ENCODE measurements at regions not wholly inside any gene's neighbourhood (a gene's known extent, or its start where the extent isn't known, plus 50 kb on each side); places are given as distances from the start of the nearest gene placed in this dataset.

DNA sequence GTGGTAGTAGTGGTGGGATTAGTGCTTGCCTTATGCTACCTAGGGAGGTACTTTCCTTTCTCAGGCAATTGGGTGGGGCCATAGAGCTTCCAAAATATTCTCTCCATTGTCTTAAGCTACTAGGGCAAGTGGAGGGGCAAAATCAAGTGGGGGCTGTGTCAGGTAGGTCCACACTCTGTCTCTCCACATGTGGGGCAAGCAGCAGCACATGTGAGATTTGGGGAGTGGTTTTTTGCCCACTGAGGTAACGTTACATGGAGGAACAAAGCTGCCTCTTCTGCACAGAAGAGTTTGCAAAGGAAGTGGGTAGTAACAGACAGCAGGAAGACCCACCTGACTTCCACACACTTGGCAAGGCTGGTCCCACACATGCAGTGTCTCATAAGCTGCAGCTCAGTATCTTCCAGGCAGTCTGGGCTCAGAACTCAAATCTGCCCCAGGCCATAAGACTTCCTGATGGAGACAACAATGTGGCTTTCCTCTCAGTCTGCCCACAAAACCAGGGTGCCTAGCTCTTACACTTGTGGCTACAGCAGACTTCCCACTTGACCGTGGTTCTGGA lies 1581.5 kb upstream of the PCDH20 start:
- DNase-seq (ENCODE audit: low spot score) = no peak

DNA sequence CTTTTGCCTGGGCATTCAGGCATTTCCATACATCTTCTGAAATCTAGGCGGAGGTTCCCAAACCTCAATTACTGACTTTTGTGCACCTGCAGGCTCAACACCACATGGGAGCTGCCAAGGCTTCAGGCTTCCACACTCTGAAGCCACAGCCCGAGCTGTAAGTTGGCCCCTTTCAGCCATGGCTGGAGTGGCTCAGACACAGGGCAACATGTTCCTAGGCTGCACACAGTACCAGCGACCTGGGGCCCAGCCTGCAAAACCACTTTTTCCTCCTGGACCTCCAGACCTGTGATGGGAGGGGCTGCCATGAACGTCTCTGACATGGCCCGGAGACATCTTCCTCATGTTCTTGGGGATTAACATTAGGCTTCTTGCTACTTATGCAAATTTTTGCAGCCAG lies 1558.2 kb upstream of the PCDH20 start:
- no peak for DNase-seq (ENCODE audit: low spot score)

DNA sequence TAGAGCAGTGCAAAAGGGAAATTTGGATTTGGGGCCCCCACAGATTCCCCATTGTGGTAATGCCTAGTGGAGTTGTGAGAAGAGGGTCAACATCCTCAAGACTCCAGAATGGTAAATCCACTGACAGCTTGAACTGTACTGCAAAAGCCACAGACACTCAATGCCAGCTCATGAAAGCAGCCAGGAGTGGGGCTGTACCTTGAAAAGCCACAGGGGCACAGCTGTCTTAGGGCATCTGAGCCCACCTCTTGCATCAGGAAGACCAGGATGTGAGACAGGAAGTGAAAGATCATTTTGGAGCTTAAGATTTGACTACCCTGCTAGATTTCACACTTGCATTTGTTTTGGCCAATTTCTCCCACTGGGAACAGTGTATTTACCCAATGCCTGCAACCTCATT lies 1548.9 kb upstream of the PCDH20 start:
- no peak for DNase-seq (ENCODE audit: low spot score)

DNA sequence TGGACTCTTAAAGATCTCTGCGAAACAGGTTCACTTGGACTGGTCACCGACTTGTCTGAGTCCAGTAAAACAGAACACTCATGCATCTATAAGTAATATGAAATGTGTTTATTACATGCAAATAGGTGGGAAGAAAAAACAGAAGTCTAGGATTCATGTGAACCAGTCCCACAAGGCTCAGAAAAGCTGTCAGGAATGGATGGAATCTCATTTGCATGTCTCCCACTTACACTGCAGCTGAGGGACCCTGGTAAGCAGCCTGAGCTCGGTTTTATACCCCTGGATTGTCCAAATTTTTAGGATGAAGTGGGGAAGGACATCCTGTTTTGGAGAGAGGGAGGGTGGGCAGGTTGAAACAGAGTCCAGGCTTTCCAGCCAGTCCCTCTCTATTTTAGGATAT lies 1545.1 kb upstream of the PCDH20 start:
- no peak for DNase-seq (ENCODE audit: low spot score)

DNA sequence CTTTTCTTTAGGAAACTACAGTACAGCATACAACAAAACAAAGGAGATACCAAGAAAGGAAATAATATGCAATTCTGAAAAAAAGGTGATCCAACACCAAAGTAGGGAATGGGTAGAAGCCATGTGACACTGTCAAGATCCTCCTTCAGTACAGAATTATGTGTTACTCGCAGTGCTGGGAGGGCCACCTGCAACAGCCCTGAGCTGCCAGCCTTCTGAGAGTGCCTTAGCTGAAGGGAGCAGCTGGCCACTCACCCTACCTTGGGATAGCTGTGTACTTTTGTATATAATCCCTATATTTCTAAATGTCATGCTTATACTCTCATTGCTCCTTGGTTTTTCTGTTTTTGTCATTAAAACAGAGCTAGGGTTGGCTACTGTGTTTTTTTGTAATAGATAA lies 1518.2 kb upstream of the PCDH20 start:
- DNase-seq (ENCODE audit: low spot score) = peak; percentile 32

DNA sequence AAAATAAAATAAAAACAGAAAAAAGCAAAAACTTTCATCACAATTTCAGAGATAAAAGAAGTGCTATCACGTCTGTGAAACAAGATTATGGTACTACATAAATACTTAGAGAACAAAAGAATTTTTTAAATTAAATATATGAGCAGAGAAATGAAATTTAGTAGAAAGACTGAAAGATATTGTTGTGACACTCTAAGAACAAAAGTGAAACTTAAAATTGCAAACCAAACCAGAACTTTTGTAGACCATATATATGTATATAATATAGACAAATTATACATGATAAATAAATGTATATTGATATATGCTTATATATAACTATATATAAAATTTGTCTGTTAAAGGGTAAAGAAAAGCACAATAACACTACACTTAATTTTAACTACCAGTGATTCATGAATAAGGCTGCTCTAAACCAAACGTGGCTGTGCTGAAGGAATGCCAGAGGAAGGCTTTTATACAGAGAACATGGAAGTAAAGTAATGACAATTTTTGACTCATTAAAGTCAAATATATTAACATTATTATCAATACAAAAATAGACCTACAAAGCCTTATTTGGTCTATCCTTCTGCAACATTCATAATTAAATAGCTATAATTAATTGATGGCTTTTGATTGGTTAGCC lies 1516.7 kb upstream of the PCDH20 start:
- no peak for DNase-seq (ENCODE audit: low spot score)

DNA sequence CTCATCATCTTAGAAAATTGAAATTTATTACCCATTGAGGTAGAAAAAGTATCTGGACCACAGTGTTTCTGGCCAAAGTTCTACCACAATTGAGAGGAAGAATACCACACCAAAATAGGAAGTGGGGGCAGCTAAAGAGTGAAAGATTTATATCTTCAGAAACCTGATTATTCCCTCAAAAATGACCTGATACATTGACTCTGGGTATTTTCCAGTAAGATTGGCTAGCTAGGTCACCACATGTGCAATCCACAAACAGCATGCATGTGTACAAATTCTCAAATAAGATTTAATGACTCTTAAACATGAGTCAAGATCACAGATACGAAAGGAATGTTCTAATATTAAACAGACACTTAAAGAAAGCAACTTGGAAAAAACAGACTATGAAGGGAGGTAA lies 1516.2 kb upstream of the PCDH20 start:
- no peak for DNase-seq (ENCODE audit: low spot score)

DNA sequence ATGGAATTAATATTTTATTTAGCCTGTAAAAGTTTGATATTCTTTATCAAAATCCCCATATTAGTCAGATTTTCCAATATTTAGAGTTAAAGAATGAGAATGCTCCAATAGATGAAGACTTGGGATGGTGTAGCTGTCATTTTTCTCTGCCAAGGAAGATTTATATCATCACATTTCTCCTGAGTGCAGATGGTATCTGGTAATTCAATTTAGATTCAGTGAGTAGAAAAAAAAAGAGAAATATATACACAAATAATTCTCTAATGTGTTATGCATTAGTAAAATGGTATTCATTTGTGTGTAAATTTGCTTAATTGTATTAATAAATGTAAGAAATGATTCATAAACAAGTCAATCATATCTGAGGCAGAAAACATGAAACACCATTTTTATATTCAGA lies 1508.7 kb upstream of the PCDH20 start:
- DNase-seq (ENCODE audit: low spot score) = no peak

DNA sequence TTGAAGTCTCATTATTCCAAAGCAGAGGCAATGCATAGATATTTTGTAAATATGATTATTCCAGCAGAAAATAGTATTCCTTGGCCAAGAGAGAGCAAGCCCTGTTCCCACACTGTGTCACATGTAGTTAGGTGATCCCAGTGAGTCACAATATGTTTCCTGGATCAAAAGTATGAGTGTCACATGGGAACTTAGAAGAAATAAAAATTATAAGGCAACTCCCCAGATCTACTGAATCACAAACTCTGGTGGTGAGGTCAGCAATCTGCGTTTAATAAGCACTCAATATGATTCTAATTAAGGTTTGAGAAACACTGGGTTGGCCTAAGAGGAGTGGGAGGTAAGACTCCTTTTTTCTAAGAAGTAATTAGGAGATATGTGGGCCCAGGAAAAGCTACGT lies 1504.5 kb upstream of the PCDH20 start:
- DNase-seq (ENCODE audit: low spot score) = no peak

DNA sequence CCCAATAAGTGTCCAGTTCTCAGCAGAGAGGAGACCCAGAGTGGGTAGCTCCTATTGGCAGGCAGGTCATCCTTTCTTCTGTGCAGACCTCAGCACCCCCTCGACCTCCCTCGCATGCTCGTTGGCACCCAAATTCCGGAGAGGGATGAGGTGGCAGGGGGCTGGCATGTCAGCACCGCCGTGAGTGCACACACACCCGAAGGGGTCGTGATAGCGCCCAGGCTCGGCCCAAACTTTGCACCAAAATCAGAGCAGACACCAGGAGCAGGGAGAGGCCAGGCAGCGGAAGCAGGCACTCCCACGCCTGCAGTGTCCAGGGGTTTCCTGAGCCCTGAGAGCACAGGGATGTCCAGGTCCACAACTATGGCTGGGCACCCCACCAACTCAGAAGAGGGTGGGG lies 1503.8 kb upstream of the PCDH20 start:
- DNase-seq (ENCODE audit: low spot score) = no peak

DNA sequence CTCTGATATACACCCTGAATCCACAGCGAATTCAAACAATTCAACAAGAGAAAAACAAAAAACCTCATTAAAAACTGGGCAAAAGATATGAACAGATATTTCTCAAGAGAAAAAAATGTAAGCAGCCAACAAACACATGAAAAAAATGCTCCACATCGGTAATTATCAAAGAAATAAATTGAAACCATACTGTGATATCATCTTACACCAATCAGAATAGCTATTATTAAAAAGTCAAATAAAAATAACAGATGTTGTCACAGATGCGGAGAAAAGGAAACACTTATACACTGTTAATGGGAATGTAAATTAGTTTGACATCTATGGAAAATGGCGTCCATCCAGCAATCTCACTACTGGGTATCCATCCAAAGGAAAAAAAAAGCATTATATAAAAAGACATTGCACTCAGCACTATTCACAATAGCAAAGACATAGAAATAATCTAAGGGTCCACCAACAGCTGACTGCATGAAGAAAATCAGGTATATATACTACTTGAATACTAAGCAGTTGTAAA lies 1495.0 kb upstream of the PCDH20 start:
- no peak for DNase-seq (ENCODE audit: low spot score)

DNA sequence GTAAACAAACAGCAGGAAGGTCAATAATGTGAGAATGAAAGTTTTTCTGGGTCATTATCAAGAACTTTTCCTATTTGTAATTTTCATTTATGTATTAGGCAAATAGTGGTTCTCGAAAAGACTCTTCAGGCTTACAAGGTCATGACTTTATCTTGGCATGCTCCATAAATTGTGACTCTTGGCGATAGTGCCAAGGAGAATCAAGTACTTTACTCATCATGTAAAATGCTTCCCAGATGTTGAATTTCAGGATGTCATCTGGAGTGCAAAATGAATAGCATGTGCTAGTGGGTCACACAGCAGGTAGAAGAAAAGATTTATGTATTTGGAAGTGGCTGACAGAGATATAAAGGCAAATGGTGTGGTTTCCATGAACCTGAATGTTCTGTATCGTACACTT lies 1492.7 kb upstream of the PCDH20 start:
- no peak for DNase-seq (ENCODE audit: low spot score)

DNA sequence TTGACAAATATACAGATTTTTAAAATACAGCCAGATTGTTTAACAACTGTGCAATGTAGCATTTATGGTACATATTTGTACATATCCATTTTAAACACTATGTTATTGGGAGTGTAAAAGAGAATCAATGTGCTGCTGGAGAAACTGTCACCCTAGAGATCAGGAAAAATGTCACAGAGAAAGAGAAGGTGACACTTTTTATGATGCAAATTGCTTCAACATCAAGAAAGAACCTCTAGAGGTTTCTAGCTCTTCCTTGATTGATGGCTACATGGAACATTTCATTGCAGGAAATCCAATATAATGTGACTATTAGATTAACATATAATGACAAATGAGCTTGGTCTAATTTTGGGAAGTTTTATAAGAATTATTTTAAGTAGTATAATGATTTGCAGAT lies 1491.2 kb upstream of the PCDH20 start:
- no peak for DNase-seq (ENCODE audit: low spot score)

DNA sequence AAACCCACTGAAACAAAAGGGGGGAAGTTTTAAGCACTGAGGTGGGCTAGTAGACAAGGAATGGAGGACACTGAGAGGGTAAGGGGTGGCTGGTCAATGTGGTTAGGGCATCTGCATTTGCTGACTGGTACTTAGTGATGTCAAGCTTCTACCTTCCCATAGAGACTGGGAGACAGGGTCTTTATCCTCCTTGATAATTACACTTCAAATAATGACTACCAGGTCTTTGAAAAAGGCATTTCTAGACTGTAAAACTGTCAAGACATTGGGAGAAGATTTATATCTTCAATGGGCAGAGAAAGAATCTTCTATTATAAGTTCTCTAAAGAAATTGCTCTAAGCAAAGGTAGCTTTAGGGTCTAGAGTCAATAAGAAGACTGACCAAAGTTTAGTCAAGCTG lies 1490.8 kb upstream of the PCDH20 start:
- no peak for DNase-seq (ENCODE audit: low spot score)

DNA sequence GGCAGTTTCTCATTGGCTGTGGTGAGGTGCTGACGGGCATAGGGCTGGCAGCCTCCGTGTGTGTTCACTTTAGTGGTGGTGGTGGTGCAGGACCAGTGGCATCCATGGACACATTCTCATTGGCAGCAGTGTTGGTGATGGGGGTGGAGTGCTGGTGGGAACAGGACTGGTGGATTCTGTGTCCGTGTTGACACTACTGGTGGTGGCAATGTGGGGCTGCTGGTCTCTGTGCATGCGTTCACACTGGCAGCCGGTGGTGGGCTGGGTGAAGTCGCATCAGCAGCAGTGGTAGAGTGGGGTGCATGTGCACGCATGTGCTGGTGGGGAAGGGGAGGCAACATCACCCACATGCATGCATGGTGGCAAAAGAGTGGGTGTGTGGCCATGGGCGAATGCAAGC lies 1471.4 kb upstream of the PCDH20 start:
- no peak for DNase-seq (ENCODE audit: low spot score)

DNA sequence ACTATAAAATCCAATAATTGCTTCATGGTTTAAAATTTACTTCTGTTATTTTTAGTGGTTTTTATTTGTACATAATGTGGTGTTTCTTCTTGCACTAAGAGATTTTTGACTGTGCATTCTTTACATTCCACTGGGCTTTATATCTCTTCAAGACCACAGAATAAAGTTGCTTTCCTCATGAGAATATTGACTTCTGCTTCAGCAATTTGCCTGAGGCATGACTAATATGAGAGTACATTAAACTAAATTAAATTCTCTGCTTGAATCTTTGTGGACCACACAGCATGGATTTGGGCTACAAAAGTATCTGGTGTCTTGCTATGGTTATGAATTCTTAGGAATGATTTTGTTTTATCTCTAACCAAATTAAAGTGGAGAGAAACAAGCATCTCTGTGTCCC lies 1463.4 kb upstream of the PCDH20 start:
- DNase-seq (ENCODE audit: low spot score) = no peak

DNA sequence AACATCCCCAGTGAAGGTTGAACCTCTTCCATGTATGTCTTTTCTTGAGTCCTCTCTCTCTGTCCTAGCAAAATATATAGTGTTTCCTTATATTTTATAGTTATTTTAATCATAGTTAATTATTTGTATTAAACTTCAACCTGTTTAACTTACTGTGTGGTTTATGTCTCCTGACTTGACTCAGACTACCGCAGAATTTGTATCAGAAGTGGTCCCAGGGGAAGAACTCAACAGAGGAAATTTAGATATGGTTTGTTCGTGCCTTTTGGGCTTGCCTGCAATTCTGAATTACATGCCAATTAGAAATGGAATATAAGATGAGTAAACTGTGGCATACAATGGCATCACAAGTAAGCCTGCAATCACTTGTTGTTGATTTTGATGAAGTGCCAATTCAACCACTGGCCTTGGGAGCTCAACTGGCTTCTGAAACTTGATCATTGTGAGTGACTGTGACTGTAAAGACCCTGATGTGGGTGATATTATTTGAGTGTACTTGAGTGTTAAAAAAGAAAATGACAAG lies 1459.5 kb upstream of the PCDH20 start:
- DNase-seq (ENCODE audit: low spot score) = no peak

DNA sequence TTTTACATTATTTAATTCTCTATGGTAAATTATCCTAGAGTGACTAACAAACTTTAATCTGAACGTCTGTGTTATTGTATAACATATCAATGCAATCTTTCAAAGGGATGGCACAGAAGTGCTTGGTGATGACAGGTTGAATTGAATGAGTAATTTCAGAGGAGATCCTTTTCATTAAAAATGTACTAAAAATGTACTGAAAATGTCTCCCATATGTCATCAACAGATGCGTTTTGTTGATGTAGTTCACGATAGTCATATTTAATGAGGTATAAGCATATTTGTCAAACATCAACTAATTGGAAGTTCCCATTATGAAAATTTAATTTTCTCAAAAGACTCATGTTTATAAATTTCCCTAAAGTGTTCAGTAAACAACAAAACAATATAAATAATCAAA lies 1434.7 kb upstream of the PCDH20 start:
- no peak for DNase-seq (ENCODE audit: low spot score)

DNA sequence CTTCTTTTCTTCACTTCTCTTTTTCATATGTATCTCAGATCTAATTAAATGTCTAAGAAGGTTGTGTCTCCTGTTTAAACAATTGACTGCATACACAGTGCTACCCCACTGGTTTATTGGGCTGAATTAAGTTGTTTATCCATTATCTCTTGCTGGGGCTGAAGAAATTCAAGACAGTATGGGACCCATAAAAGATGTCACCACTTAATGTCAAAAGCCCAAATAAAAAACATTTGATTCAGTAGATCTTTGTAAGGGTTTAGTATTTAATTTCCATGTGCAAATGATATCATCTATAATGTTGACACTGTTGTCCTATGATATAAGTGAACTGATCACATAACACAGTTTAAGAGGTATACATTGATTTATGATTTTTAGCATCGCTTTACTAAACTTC lies 1431.9 kb upstream of the PCDH20 start:
- no peak for DNase-seq (ENCODE audit: low spot score)

DNA sequence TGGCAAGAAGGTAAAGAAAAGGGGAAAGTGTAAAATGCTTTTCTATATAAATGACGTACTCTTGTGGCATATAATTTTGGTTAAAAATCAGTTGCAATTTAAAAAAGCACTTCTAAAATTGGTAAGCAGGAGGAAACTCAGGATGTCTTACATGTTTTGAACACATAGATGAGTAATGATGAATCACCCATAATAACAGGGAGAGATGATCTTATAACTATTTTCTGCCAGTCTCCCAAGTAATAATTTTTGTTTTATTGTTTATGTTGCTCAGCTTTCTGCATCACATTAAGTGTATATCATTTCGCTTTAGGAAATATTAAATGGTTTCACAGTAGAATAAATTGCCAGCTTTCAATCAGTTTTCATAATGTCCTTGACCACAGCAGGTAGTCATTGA lies 1430.7 kb upstream of the PCDH20 start:
- no peak for DNase-seq (ENCODE audit: low spot score)

DNA sequence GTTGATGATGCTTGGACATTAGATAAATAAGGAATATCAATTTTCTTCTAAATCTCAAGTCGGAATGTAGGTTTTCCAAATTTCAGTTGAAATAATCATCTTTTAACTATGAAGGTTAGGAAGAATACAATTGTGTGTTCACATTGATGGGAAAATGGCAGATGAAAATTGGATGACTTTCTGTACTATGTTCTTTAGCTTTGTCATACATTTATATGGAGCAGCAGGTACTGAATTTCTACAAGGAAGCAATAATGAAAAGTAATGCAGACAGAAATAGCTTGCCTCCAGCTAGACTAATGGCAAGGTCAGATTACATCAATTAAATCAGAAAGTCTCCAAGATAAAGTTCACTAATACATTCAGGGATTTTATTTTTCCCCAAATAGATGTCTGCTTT lies 1423.7 kb upstream of the PCDH20 start:
- DNase-seq (ENCODE audit: low spot score) = no peak

DNA sequence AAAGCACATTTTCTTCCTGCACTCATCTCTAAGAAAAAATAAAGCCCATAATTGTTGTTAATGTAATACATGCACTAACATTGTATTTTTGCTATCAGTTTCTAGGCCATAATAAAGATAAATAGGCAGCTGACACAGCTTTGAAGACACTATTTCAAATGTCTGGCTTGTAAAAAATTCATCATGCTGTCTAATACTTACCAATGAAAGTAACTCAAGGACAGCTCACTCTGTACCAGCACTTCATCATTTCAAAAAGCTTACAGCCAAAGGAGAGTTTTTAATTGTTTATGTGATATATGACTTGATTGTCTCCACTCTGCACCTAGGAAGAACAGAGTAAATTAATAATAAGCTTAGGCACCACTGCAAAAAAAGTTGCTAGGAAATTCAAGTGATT lies 1423.3 kb upstream of the PCDH20 start:
- no peak for DNase-seq (ENCODE audit: low spot score)

DNA sequence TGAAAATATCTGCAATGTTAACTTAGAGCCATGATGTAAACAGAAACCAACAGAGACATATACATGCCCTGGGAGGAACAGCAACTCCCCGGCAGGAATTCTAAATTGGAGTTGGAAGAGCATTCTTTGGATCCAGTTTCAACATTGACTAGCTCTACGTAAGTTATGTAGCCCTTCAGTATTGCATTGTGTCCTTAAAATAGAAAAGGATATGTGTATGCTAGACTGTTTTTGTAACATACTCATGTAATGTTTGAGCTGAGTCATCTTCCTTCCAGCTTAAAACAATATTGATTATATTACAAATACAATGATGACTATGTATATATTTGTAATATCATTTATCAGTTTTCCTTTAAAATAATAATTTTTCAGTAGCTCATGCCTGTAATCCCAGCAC lies 1422.2 kb upstream of the PCDH20 start:
- DNase-seq (ENCODE audit: low spot score) = no peak

DNA sequence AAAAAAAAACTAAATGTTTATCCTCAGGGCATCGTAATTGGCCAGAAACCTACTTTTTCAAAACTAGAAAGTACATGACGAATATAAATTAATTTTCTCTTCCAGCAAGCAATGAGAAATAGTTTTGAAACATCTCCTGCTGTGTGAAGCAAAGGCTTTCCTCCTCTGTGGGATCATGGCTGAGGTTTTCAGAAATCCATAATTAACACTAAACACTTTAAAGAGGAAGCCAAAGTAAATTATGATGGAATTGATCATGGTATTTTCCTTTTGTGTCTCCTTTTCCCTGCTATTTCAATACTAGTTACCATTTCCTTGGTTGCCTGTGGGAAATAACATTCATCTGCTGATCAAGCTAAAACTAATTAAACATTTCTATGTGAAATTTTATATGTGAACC lies 1413.8 kb upstream of the PCDH20 start:
- DNase-seq (ENCODE audit: low spot score) = no peak
